AG04450 (cell line): ENCODE measurements at regions not wholly inside any gene's neighbourhood (a gene's known extent, or its start where the extent isn't known, plus 50 kb on each side); places are given as distances from the start of the nearest gene placed in this dataset.

ENCODE experiments used
- CTCF ChIA-PET: fragments of 300-600, 350-600 bp; formaldehyde crosslinking; extraction: SDS; loops from one replicate; lab custom pipeline; 2022; ENCODE audit warnings: antibody characterized with exemption, inconsistent platforms; lab: Charles Lee
- POLR2A ChIA-PET: fragments of 350-600 bp; formaldehyde crosslinking; extraction: SDS; loops from one replicate; lab custom pipeline; 2021; ENCODE audit warnings: antibody characterized with exemption, inconsistent platforms; lab: Yijun Ruan, JAX
- DNase-seq: peaks from one replicate; pipeline ENCODE4 v3.0.0-alpha.2; 2011; ENCODE audit warnings: low read depth, low spot score
- H3K27ac ChIP-seq: one replicate; pipeline ENCODE4 v1.5.1; 2012; ENCODE audit warnings: low read depth, low read length, control low read depth
- H3K27me3 ChIP-seq: one replicate; pipeline ENCODE4 v1.6.0; 2012; ENCODE audit warnings: low read length; ENCODE audit not compliant: control insufficient read depth, insufficient read depth
- H3K4me3 ChIP-seq: 2 replicates; pipeline ENCODE4 v1.5.1; 2011; ENCODE audit warnings: mild to moderate bottlenecking, low read depth, low read length, control low read depth
- H3K9me3 ChIP-seq: 2 replicates; pipeline ENCODE4 v1.5.1; 2012; ENCODE audit warnings: low read length; ENCODE audit not compliant: control insufficient read depth, insufficient read depth
- CTCF ChIP-seq: IDR thresholded peaks from 2 replicates; pipeline ENCODE4 v1.5.1; 2011; ENCODE audit warnings: low read depth, low read length, control low read depth, inconsistent platforms

GRCh38 chr1:5720484-5720883, 271.7 kb downstream of the NPHP4 start:
- CTCF ChIA-PET: no interaction called here
- Histone ChIP-seq H3K9me3 (peaks cover 76% of the 10 kb centered on the region), H3K27ac (no peak overlapping the region), H3K4me3 (no peak overlapping the region), H3K27me3 (no peaks in the 10 kb centered on the region)
- no peak for DNase-seq
- no peak for TF ChIP-seq CTCF
- POLR2A ChIA-PET: no interaction called here

- H3K27me3 ChIP-seq: no peaks in the 10 kb centered on the region
- peaks cover 72% of the 10 kb centered on the region for H3K9me3 ChIP-seq
- no peak for TF ChIP-seq CTCF
- CTCF ChIA-PET: no interaction called here
- POLR2A ChIA-PET: no interaction called here
- H3K4me3 ChIP-seq: no peak overlapping the region
- H3K27ac ChIP-seq: no peak overlapping the region
- DNase-seq: no peak
Measured at GRCh38 chr1:5720045-5720444, 272.2 kb downstream of the NPHP4 start.

GRCh38 chr1:5718831-5719632, 273.2 kb downstream of the NPHP4 start:
- peaks cover 64% of the 10 kb centered on the region for H3K9me3 ChIP-seq
- no peak overlapping the region for H3K27ac ChIP-seq
- POLR2A ChIA-PET: no interaction called here
- no peaks in the 10 kb centered on the region for H3K27me3 ChIP-seq
- CTCF ChIA-PET: no interaction called here
- no peak for TF ChIP-seq CTCF
- H3K4me3 ChIP-seq: no peak overlapping the region
- DNase-seq: no peak

- ChIA-PET CTCF (no interaction called here), POLR2A (no interaction called here)
- no peak overlapping the region for H3K27ac ChIP-seq
- TF ChIP-seq CTCF: no peak
- peaks cover 79% of the 10 kb centered on the region for H3K9me3 ChIP-seq
- no peak overlapping the region for H3K4me3 ChIP-seq
- no peak for DNase-seq
- H3K27me3 ChIP-seq: no peaks in the 10 kb centered on the region
Measured at GRCh38 chr1:5717031-5717682, 275.1 kb downstream of the NPHP4 start.

GRCh38 chr1:5716126-5716525, 276.1 kb downstream of the NPHP4 start:
- H3K4me3 ChIP-seq: no peak overlapping the region
- no peak for TF ChIP-seq CTCF
- H3K9me3 ChIP-seq: peaks cover 83% of the 10 kb centered on the region
- H3K27me3 ChIP-seq: no peaks in the 10 kb centered on the region
- ChIA-PET POLR2A (no interaction called here), CTCF (no interaction called here)
- H3K27ac ChIP-seq: no peak overlapping the region
- DNase-seq: no peak
